ENCODE measurements at regions not wholly inside any gene's neighbourhood (a gene's known extent, or its start where the extent isn't known, plus 50 kb on each side); places are given as distances from the start of the nearest gene placed in this dataset.

DNA sequence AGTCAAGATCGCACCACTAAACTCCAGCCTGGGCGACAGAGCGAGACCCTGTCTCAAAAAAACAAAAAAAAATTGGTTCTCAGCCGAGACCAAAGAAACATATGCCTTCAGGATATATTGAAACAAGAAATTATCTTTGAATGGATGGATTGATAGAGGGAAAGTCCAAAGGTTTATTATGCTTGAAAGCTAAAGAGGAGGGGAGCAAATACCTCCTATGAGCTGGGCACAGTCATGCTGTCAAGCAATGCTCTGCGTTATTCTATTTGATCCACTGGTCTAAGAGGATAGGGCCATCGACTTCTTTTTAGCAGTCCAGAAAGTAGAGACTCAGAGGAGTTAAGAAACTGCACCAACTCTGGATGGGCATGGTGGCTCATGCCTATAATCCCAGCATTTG is 85.9 kb upstream of the SLC34A2 start:
- TF ChIP-seq, protein P1, sequence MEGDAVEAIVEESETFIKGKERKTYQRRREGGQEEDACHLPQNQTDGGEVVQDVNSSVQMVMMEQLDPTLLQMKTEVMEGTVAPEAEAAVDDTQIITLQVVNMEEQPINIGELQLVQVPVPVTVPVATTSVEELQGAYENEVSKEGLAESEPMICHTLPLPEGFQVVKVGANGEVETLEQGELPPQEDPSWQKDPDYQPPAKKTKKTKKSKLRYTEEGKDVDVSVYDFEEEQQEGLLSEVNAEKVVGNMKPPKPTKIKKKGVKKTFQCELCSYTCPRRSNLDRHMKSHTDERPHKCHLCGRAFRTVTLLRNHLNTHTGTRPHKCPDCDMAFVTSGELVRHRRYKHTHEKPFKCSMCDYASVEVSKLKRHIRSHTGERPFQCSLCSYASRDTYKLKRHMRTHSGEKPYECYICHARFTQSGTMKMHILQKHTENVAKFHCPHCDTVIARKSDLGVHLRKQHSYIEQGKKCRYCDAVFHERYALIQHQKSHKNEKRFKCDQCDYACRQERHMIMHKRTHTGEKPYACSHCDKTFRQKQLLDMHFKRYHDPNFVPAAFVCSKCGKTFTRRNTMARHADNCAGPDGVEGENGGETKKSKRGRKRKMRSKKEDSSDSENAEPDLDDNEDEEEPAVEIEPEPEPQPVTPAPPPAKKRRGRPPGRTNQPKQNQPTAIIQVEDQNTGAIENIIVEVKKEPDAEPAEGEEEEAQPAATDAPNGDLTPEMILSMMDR (IDR thresholded peaks at IDR 0.05) = no peak
- no peak overlapping the region for H3K4me3 Mint-ChIP-seq
- CTCF ChIA-PET = no interaction called here
- H3K9me3 ChIP-seq (ENCODE audit: control insufficient read depth in 1 of 2, insufficient read depth in 1 of 2, low read length in 2 of 2) = no peaks in the 10 kb centered on the region
- intact Hi-C loops (cut with DNase I, micrococcal nuclease) = no loop called here
- no peaks in the 10 kb centered on the region for H3K36me3 Mint-ChIP-seq (ENCODE audit: low read depth)
- no peak overlapping the region for H3K4me3 ChIP-seq (ENCODE audit: low read length)
- H3K27me3 Mint-ChIP-seq = no peaks in the 10 kb centered on the region
- no peaks in the 10 kb centered on the region for H3K4me1 ChIP-seq (ENCODE audit: insufficient read depth, low read length)
- no peaks in the 10 kb centered on the region for H3K4me1 Mint-ChIP-seq (ENCODE audit: low read depth)
- POLR2A ChIA-PET = no interaction called here
- no peaks in the 10 kb centered on the region for H3K9me3 Mint-ChIP-seq
- no peak for DNase-seq
- no peaks in the 10 kb centered on the region for H3K27me3 ChIP-seq (ENCODE audit: control insufficient read depth in 1 of 2, insufficient read depth in 2 of 2, low read length in 2 of 2)
- ATAC-seq (ENCODE audit: poor library complexity) = no peak
- no peaks in the 10 kb centered on the region for H3K36me3 ChIP-seq (ENCODE audit: insufficient read depth, low read length)
- no peak overlapping the region for H3K27ac ChIP-seq (ENCODE audit: low read depth in 1 of 2, low read length in 2 of 2)
- no peak overlapping the region for H3K27ac Mint-ChIP-seq

DNA sequence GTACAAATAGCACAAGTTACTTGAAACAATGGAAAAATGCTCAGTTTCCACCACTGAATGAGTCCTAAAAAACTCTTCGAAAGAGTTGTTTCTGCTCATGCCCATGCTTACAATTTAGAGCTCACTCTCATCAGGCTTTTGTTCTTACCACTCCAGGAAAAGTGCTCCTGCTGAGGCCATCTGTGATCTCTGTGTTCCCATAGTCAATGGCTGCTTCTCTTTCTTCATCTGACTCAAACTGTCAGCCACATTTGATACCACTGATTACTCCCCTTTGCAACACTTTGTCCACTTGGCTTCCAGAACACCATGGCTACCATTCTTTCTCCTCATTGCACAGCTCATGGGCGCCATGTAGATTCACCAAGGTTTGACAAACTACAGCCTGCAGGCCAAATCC is 80.0 kb upstream of the SLC34A2 start:
- DNase-seq (no peak), ATAC-seq (ENCODE audit: poor library complexity) (no peak)
- Histone ChIP-seq H3K27ac (ENCODE audit: low read depth in 1 of 2, low read length in 2 of 2) (no peak overlapping the region), H3K36me3 (ENCODE audit: insufficient read depth, low read length) (no peaks in the 10 kb centered on the region), H3K9me3 (ENCODE audit: control insufficient read depth in 1 of 2, insufficient read depth in 1 of 2, low read length in 2 of 2) (no peaks in the 10 kb centered on the region), H3K4me1 (ENCODE audit: insufficient read depth, low read length) (no peaks in the 10 kb centered on the region), H3K4me3 (ENCODE audit: low read length) (no peak overlapping the region), H3K27me3 (ENCODE audit: control insufficient read depth in 1 of 2, insufficient read depth in 2 of 2, low read length in 2 of 2) (no peaks in the 10 kb centered on the region)
- H3K9me3 Mint-ChIP-seq = no peaks in the 10 kb centered on the region
- intact Hi-C loops (cut with DNase I, micrococcal nuclease) = no loop called here
- CTCF ChIA-PET = no interaction called here
- H3K27ac Mint-ChIP-seq = no peak overlapping the region
- H3K36me3 Mint-ChIP-seq (ENCODE audit: low read depth) = no peaks in the 10 kb centered on the region
- POLR2A ChIA-PET = no interaction called here
- TF ChIP-seq, protein P1 (IDR thresholded peaks at IDR 0.05) = no peak
- H3K4me3 Mint-ChIP-seq = no peak overlapping the region
- no peaks in the 10 kb centered on the region for H3K4me1 Mint-ChIP-seq (ENCODE audit: low read depth)
- peaks cover 5% of the 10 kb centered on the region for H3K27me3 Mint-ChIP-seq

DNA sequence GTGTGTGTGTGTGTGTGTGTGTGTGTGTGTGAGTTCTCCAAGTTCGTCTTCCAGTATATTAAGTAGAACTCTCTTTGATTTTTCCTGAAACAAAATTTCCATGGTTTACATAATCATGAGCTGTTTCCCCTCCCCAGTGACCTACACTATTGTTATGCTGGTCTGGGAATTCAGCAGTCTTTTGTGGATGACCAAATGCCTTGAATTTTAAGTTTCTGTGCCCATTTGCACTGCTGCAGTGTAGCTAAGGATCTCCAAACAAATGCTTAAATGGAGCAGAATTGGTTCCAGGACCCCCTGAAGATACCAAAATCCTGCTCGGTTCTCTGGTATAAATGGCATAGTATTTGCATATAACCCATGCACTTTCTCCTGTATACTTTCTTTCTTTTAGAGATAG is 77.2 kb upstream of the SLC34A2 start:
- H3K27me3 Mint-ChIP-seq = peaks cover 10% of the 10 kb centered on the region
- no peaks in the 10 kb centered on the region for H3K36me3 ChIP-seq (ENCODE audit: insufficient read depth, low read length)
- DNase-seq = no peak
- H3K4me1 Mint-ChIP-seq (ENCODE audit: low read depth) = no peaks in the 10 kb centered on the region
- no peaks in the 10 kb centered on the region for H3K36me3 Mint-ChIP-seq (ENCODE audit: low read depth)
- no peaks in the 10 kb centered on the region for H3K9me3 Mint-ChIP-seq
- no peak overlapping the region for H3K27ac Mint-ChIP-seq
- ATAC-seq (ENCODE audit: poor library complexity) = no peak
- no peak overlapping the region for H3K27ac ChIP-seq (ENCODE audit: low read depth in 1 of 2, low read length in 2 of 2)
- H3K4me3 ChIP-seq (ENCODE audit: low read length) = no peak overlapping the region
- ChIA-PET POLR2A (interaction anchor here (0.6 kb wide), 1 partner anchor 47 kb away, joined by 4 read pairs; no protein-coding TSS in a partner anchor), CTCF (no interaction called here)
- H3K4me3 Mint-ChIP-seq = no peak overlapping the region
- intact Hi-C loops (cut with DNase I, micrococcal nuclease) = no loop called here
- no peaks in the 10 kb centered on the region for H3K9me3 ChIP-seq (ENCODE audit: control insufficient read depth in 1 of 2, insufficient read depth in 1 of 2, low read length in 2 of 2)
- H3K27me3 ChIP-seq (ENCODE audit: control insufficient read depth in 1 of 2, insufficient read depth in 2 of 2, low read length in 2 of 2) = no peaks in the 10 kb centered on the region
- no peaks in the 10 kb centered on the region for H3K4me1 ChIP-seq (ENCODE audit: insufficient read depth, low read length)
- TF ChIP-seq, protein P1 (IDR thresholded peaks at IDR 0.05) = no peak
